IPS-15b (cell line): ENCODE measurements at regions not wholly inside any gene's neighbourhood (a gene's known extent, or its start where the extent isn't known, plus 50 kb on each side); places are given as distances from the start of the nearest gene placed in this dataset.

Experiments used
- H3K27me3 ChIP-seq: one replicate; pipeline ENCODE4 v1.6.1; 2013; ENCODE audit warnings: low read length; ENCODE audit not compliant: control insufficient read depth, insufficient read depth
- H3K36me3 ChIP-seq: one replicate; pipeline ENCODE4 v1.6.1; 2013; ENCODE audit warnings: low read length; ENCODE audit not compliant: control insufficient read depth, insufficient read depth
- H3K4me1 ChIP-seq: one replicate; pipeline ENCODE4 v1.6.1; 2013; ENCODE audit warnings: mild to moderate bottlenecking, low read length; ENCODE audit not compliant: control insufficient read depth, insufficient read depth
- H3K4me3 ChIP-seq: one replicate; pipeline ENCODE4 v1.5.1; 2013; ENCODE audit warnings: low read depth, low read length
- H3K9ac ChIP-seq: one replicate; pipeline ENCODE4 v1.6.1; 2013; ENCODE audit warnings: low read depth, mild to moderate bottlenecking, low read length
- H3K9me3 ChIP-seq: one replicate; pipeline ENCODE4 v1.6.1; 2013; ENCODE audit warnings: mild to moderate bottlenecking, low read length; ENCODE audit not compliant: control insufficient read depth, insufficient read depth

GRCh38 chr7:125061-125475 is 67.3 kb upstream of the FAM20C start:
- no peaks in the 10 kb centered on the region for H3K9me3 ChIP-seq
- H3K36me3 ChIP-seq, result no peaks in the 10 kb centered on the region
- no peaks in the 10 kb centered on the region for H3K27me3 ChIP-seq
- no peak overlapping the region for H3K9ac ChIP-seq
- no peak overlapping the region for H3K4me3 ChIP-seq
- peaks cover 6% of the 10 kb centered on the region for H3K4me1 ChIP-seq

GRCh38 chr7:125661-126060 is 66.7 kb upstream of the FAM20C start:
- H3K4me3 ChIP-seq, result no peak overlapping the region
- H3K9ac ChIP-seq, result no peak overlapping the region
- H3K9me3 ChIP-seq, result no peaks in the 10 kb centered on the region
- no peaks in the 10 kb centered on the region for H3K27me3 ChIP-seq
- H3K36me3 ChIP-seq, result no peaks in the 10 kb centered on the region
- H3K4me1 ChIP-seq, result peaks cover 3% of the 10 kb centered on the region

DNA sequence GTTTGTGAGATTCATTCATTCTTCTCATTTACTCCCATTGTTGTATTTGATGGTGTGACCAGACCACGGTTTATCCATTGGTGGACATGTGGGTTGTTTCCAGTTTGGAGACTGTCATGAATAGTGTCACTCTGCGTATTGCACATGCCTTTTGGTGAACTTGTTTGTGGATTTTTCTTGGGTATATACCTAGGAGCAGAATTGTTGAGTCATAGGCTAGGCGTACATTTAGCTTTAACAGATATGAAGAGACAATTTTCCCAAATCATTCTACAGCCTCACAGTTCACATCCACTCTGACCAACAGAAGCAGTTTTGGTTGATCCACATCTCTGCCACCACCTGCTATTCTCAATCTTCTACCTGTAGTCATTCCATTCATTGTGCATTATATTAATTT is 66.0 kb upstream of the FAM20C start:
- no peaks in the 10 kb centered on the region for H3K27me3 ChIP-seq

GRCh38 chr7:127064-127598 is 65.2 kb upstream of the FAM20C start:
- H3K36me3 ChIP-seq, result no peaks in the 10 kb centered on the region
- H3K27me3 ChIP-seq, result no peaks in the 10 kb centered on the region
- H3K4me1 ChIP-seq, result peaks cover 3% of the 10 kb centered on the region
- H3K4me3 ChIP-seq, result no peak overlapping the region
- H3K9ac ChIP-seq, result no peak overlapping the region
- H3K9me3 ChIP-seq, result no peaks in the 10 kb centered on the region

More for the DNA sequence above, 66.0 kb upstream of the FAM20C start:
- H3K9me3 ChIP-seq, result no peaks in the 10 kb centered on the region
- H3K9ac ChIP-seq, result no peak overlapping the region
- H3K36me3 ChIP-seq, result no peaks in the 10 kb centered on the region
- H3K4me3 ChIP-seq, result no peak overlapping the region
- H3K4me1 ChIP-seq, result peaks cover 3% of the 10 kb centered on the region

- Histone ChIP-seq H3K36me3 (no peaks in the 10 kb centered on the region), H3K27me3 (no peaks in the 10 kb centered on the region), H3K9me3 (no peaks in the 10 kb centered on the region), H3K9ac (no peak overlapping the region), H3K4me3 (no peak overlapping the region), H3K4me1 (peaks cover 2% of the 10 kb centered on the region)
Observed at GRCh38 chr7:128171-129080, 63.9 kb upstream of the FAM20C start.

- Histone ChIP-seq H3K4me1 (no peaks in the 10 kb centered on the region), H3K9ac (no peak overlapping the region), H3K27me3 (no peaks in the 10 kb centered on the region), H3K36me3 (no peaks in the 10 kb centered on the region), H3K4me3 (no peak overlapping the region), H3K9me3 (no peaks in the 10 kb centered on the region)
Observed at GRCh38 chr7:129366-130221, 62.8 kb upstream of the FAM20C start.

DNA sequence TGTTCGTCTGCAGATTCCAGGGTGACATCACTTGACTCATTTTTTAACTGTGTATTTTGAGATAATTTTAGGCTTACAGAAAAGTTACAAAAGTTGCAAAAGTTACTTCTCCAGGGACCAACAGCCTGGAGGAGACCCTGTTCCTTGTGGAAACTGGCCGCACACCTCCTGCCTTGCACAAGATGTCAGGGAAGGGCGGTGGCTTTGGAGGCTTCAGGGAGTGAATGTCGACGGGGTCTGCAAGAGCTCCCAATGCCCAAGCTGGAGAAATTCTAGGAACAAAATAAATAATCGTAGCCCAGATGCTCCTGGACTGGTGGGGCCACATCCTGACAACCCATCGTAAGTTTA is 62.2 kb upstream of the FAM20C start:
- H3K4me1 ChIP-seq, result no peaks in the 10 kb centered on the region
- H3K9me3 ChIP-seq, result no peaks in the 10 kb centered on the region
- H3K27me3 ChIP-seq, result no peaks in the 10 kb centered on the region
- no peaks in the 10 kb centered on the region for H3K36me3 ChIP-seq
- no peak overlapping the region for H3K9ac ChIP-seq
- no peak overlapping the region for H3K4me3 ChIP-seq

DNA sequence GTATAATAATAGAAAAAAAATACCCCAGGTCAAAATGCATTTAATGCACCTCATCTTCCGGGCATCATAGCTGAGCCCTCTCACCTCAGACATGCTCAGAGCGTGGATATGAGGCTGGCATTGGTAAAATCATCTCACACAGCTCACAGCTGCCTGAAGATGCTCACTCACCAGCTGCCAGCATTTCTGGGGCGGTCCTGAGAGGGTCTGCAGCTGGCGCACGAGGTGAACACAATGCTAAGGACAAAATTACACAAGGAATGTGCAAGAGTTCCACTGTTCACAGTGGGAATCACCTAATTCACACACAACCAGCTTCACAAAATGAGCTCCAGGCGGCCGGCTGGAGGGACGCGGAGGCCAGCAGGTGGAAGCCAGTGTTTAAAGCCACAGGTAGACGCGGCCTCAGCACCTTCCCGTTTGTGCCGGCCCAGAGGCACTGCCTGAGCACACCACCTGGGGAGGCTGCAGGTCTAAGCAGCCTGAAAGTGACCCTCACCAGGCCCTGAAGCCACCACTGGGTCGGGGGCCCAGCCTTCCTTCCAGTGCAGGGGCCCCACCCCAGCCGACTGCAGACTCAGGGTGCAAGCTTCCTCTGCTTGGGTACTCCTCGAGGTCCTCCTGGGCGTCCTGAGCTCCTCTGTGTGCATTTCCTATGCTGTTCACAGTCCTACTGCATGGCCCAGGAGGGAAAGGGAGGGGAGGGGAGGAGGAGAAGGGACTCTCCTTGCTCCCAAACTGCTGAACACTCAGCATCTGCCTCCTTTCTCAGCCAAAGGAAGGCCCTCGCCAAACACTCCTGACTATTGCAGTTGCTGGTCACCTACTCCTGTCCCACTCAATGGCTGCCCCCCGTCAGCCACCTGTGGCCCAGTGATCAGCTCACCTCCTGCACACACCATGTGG is 61.2 kb upstream of the FAM20C start:
- Histone ChIP-seq H3K9me3 (no peaks in the 10 kb centered on the region), H3K4me3 (no peak overlapping the region), H3K36me3 (no peaks in the 10 kb centered on the region), H3K9ac (no peak overlapping the region), H3K4me1 (no peaks in the 10 kb centered on the region), H3K27me3 (no peaks in the 10 kb centered on the region)

GRCh38 chr7:131781-132482 is 60.4 kb upstream of the FAM20C start:
- no peaks in the 10 kb centered on the region for H3K9me3 ChIP-seq
- H3K4me1 ChIP-seq, result no peaks in the 10 kb centered on the region
- H3K9ac ChIP-seq, result no peak overlapping the region
- no peaks in the 10 kb centered on the region for H3K36me3 ChIP-seq
- H3K4me3 ChIP-seq, result no peak overlapping the region
- H3K27me3 ChIP-seq, result no peaks in the 10 kb centered on the region

DNA sequence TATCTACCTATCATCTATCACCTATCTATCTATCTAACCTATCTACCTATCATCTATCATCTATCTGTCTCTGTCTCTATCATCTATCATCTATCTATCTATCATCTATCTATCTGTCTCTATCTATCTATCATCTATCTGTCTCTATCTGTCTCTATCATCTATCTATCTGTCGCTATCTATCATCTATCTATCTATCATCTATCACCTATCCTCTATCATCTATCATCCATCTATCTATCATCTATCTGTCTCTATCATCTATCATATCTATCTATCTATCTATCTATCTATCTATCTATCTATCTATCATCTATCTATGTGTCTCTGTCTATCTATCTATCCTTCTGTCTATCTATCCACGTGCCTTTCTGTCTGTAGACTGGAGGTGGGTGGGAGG is 59.5 kb upstream of the FAM20C start:
- H3K4me3 ChIP-seq, result no peak overlapping the region

DNA sequence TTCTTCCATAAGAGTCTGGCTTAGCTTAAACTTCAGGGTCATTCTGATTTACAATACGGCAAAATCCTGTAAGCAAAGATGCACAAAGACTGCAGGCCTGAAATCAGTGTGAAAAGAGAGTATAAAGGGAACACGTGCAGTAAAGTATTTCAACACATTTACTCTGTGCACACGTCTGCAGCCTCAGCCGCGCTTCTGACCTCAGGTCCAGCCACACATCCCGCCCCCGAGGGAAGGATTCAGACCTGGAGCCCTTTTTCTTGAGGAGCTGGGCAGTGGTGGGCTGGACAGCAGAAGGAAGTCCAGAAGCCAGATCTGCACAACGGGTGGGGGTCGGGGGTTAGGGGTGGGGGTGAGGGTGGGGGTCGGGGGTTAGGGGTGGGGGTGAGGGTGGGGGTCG is 58.9 kb upstream of the FAM20C start:
- Histone ChIP-seq H3K4me3 (no peak overlapping the region), H3K9ac (no peak overlapping the region), H3K9me3 (no peaks in the 10 kb centered on the region), H3K4me1 (no peaks in the 10 kb centered on the region), H3K27me3 (no peaks in the 10 kb centered on the region), H3K36me3 (no peaks in the 10 kb centered on the region)

More for the DNA sequence above, 59.5 kb upstream of the FAM20C start:
- Histone ChIP-seq H3K4me1 (no peaks in the 10 kb centered on the region), H3K27me3 (no peaks in the 10 kb centered on the region), H3K9me3 (no peaks in the 10 kb centered on the region), H3K36me3 (no peaks in the 10 kb centered on the region), H3K9ac (no peak overlapping the region)
